ENCODE measurements at regions not wholly inside any gene's neighbourhood (a gene's known extent, or its start where the extent isn't known, plus 50 kb on each side); places are given as distances from the start of the nearest gene placed in this dataset.

DNA sequence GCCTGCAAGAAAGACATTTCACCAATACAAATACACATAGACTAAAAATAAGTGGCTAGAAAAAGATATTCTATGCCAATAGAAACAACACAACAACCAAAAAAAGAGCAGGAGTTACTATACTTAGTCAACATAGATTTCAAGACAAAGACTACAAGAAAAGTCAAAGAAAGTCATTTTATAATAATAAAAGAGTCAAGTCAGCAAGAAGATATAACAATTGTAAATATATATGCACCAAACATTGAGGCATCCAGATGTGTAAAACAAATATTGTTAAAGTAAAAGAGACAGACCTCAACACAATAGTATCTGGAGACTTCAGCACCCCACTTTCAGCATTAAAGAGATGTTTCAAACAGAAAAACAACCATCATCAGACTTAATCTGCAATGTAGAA lies 104.6 kb downstream of the AMY1C start:
- TF ChIP-seq, protein P1, sequence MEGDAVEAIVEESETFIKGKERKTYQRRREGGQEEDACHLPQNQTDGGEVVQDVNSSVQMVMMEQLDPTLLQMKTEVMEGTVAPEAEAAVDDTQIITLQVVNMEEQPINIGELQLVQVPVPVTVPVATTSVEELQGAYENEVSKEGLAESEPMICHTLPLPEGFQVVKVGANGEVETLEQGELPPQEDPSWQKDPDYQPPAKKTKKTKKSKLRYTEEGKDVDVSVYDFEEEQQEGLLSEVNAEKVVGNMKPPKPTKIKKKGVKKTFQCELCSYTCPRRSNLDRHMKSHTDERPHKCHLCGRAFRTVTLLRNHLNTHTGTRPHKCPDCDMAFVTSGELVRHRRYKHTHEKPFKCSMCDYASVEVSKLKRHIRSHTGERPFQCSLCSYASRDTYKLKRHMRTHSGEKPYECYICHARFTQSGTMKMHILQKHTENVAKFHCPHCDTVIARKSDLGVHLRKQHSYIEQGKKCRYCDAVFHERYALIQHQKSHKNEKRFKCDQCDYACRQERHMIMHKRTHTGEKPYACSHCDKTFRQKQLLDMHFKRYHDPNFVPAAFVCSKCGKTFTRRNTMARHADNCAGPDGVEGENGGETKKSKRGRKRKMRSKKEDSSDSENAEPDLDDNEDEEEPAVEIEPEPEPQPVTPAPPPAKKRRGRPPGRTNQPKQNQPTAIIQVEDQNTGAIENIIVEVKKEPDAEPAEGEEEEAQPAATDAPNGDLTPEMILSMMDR (IDR thresholded peaks at IDR 0.05; ENCODE audit: insufficient read depth, low read length, poor library complexity, severe bottlenecking): no peak
- no peak for DNase-seq (ENCODE audit: extremely low read depth, insufficient read length)
- no peaks in the 10 kb centered on the region for H3K36me3 ChIP-seq (ENCODE audit: control insufficient read depth, insufficient read depth, low read length)

DNA sequence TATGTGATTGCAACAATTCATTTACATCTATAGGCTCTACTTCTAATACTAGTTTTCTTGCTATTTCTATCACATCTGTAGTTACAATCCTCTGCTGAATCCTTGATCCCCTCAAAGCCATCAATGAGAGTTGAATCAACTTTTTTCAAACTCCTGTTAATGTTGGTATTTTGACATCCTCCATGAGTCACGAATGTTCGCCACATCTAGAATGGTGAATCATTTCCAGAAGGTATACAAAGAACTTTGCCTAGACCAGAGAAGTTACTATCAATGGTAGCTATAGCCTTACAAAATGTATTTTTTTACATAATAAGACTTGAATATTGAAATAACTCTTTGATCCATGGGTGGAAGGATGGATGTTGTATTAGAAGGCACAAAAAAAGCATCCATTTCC lies 110.0 kb downstream of the AMY1C start:
- Histone ChIP-seq H3K36me3 (ENCODE audit: control insufficient read depth, insufficient read depth, low read length) (no peaks in the 10 kb centered on the region), H3K27me3 (replicated peaks; ENCODE audit: control insufficient read depth, insufficient read depth, low read length) (no peaks in the 10 kb centered on the region), H3K4me3 (replicated peaks; ENCODE audit: low read depth, low read length) (no peak overlapping the region)
- DNase-seq (ENCODE audit: extremely low read depth, insufficient read length): no peak
- TF ChIP-seq, protein P1 (IDR thresholded peaks at IDR 0.05; ENCODE audit: insufficient read depth, low read length, poor library complexity, severe bottlenecking): no peak

More for the DNA sequence above, 104.6 kb downstream of the AMY1C start:
- Histone ChIP-seq H3K4me3 (replicated peaks; ENCODE audit: low read depth, low read length) (no peak overlapping the region), H3K27me3 (replicated peaks; ENCODE audit: control insufficient read depth, insufficient read depth, low read length) (no peaks in the 10 kb centered on the region)

GRCh38 chr1:103898576-103899345 lies 149.1 kb downstream of the AMY1C start:
- no peak for DNase-seq (ENCODE audit: extremely low read depth, insufficient read length)
- Histone ChIP-seq H3K4me3 (replicated peaks; ENCODE audit: low read depth, low read length) (no peak overlapping the region), H3K36me3 (ENCODE audit: control insufficient read depth, insufficient read depth, low read length) (no peaks in the 10 kb centered on the region), H3K27me3 (replicated peaks; ENCODE audit: control insufficient read depth, insufficient read depth, low read length) (no peaks in the 10 kb centered on the region)
- TF ChIP-seq, protein P1 (IDR thresholded peaks at IDR 0.05; ENCODE audit: insufficient read depth, low read length, poor library complexity, severe bottlenecking): no peak

DNA sequence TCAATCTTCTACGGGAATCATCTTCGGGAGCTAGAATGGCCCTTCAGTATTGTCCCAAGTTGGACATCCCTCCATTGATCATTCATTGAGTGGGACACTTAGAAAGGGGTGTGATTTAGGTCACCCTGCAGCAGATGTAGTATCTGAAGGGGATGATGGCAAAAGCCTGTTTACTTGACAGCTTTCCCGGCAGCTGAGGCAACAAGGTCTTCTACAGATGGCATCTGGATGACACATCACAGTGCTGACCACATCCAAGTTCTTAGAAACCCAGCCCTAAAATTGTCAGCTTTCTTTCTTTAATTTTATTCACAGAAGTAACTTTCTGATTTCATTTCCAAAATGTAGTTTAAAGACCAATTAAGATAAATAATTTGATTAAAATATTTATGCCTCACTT lies 150.3 kb downstream of the AMY1C start:
- Histone ChIP-seq H3K4me3 (replicated peaks; ENCODE audit: low read depth, low read length) (no peak overlapping the region), H3K27me3 (replicated peaks; ENCODE audit: control insufficient read depth, insufficient read depth, low read length) (no peaks in the 10 kb centered on the region), H3K36me3 (ENCODE audit: control insufficient read depth, insufficient read depth, low read length) (no peaks in the 10 kb centered on the region)
- no peak for DNase-seq (ENCODE audit: extremely low read depth, insufficient read length)
- TF ChIP-seq, protein P1 (IDR thresholded peaks at IDR 0.05; ENCODE audit: insufficient read depth, low read length, poor library complexity, severe bottlenecking): no peak

DNA sequence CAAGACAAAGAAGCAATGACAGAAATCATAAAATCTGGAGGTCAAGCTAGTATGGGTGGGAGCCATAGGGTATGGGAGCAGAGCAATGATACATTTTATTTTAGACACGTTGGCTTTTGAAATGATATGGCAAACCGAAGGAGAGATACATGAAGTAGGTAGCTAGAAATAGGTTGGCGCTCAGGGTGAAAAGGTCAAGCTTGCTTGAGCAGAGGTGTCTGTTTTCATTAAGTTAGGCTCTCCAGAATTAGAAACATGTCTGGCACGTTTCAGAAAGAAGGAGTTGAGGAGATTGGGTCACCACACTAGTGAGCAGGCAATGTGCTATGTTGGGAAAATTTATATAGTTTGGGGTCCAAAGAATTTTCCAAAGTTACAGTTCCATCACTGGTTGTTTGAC lies 151.4 kb downstream of the AMY1C start:
- no peaks in the 10 kb centered on the region for H3K27me3 ChIP-seq (replicated peaks; ENCODE audit: control insufficient read depth, insufficient read depth, low read length)
- TF ChIP-seq, protein P1 (IDR thresholded peaks at IDR 0.05; ENCODE audit: insufficient read depth, low read length, poor library complexity, severe bottlenecking): no peak
- H3K4me3 ChIP-seq (replicated peaks; ENCODE audit: low read depth, low read length): no peak overlapping the region
- no peaks in the 10 kb centered on the region for H3K36me3 ChIP-seq (ENCODE audit: control insufficient read depth, insufficient read depth, low read length)
- no peak for DNase-seq (ENCODE audit: extremely low read depth, insufficient read length)
